HG02588 (cell line): ENCODE measurements at regions not wholly inside any gene's neighbourhood (a gene's known extent, or its start where the extent isn't known, plus 50 kb on each side); places are given as distances from the start of the nearest gene placed in this dataset.
"Not testable (repeated sequence)": the region's sequence is repeated elsewhere in the genome, so short reads cannot be mapped to it uniquely, and the experiment has no call there.

ENCODE experiments used
- ATAC-seq: cut with Tn5 transposase; IDR thresholded peaks from one replicate; pipeline ENCODE4 v1.9.1; 2021; ENCODE audit warnings: mild to moderate bottlenecking, moderate library complexity; ENCODE audit not compliant: unreplicated experiment

DNA sequence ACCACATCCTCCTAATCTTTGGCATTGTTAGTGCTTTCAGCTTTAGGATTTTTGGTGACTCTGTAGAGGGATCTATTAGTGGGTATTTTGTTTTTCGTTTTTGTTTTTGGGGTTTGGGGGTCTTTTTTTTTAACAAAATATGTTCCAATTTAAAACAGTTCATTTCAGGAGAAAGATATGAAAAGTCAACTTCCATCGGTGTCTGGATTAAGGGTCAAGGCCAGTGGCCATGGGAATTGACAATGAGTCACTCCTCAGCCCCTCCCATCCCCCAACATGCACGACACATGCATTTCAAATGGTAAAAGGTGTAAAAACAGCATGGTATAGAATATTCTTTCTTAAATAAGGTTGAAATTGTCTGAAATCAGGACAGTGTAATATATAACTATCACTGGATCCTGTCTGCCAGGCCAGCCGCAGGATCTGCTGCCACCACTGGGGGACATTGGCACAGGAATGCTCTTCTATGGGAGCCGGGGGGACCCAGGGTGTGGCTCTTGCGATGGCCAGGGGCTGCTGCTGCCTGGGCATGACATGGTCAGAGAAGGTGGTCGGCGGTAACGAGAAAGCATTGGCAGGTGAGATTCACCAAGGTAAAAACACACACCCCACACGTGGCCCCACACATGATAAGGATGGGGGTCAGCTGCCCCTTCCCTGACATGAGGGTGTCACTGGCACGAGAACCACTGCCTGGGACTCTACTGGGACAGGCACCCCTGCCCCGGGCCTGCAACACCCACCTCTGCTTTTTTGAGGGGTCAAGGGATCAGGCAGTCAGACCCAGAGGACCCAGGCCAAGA is 126.2 kb upstream of the KCTD7 start:
- no peak for ATAC-seq

DNA sequence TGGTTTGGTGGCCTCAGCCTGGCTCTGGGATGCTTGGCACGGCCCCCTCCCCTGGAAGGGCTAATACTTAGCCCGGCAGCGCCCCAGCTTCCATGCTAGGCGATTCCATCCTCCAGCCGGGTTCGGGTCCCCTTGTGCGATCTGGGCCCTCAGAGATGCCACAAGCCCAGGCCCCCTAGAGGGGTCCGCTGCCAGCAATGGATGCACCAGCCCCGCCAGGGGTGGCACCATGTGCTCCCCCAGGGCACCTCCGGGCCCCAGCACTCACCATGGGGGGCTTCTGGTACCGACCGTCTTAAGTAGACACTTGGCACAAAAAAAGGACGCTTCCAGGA is 125.7 kb upstream of the KCTD7 start:
- no peak for ATAC-seq

DNA sequence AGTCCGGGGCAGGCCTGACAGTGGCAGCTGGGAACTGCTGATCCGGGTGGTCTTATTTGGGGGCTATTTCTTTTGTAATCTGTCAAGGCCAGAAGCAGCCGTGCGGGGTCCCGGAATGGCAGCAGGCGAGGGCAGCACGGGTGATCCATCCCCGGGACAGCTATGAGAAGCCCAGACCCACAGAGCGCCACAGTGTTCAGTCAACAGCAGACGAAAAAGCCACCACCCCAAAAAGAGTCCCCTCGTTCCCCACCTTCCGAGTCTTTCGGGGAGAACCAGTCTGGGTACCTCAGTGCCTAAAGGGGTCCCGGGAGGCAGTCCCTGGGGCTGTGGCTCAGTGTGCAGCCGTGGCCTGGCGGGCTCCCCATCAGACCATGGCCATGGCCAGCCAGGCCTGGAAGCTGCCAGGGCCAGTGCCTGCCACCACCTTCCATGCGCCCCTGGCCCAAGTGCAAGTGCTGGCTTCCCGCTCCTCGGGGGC is 125.1 kb upstream of the KCTD7 start:
- no peak for ATAC-seq

DNA sequence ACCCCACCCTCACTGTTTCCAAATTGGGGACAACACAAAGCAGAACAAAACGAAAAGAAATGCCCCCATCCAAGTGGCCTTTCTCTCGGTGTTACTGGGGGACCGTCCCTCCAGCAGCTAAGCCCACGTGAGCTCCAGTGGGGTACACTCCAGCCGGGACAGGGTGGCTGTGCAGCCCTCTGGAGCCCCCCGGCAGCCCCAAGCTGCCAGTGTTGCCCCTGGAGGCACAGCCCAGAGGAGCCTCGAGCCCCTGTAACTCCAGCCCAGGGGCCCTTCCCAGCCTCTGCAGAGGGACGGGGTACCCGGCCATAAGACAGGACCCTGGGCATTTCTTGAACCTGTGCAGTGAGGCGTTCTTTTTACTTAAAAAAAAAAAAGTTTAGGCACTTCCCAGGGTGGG is 124.5 kb upstream of the KCTD7 start:
- no peak for ATAC-seq

DNA sequence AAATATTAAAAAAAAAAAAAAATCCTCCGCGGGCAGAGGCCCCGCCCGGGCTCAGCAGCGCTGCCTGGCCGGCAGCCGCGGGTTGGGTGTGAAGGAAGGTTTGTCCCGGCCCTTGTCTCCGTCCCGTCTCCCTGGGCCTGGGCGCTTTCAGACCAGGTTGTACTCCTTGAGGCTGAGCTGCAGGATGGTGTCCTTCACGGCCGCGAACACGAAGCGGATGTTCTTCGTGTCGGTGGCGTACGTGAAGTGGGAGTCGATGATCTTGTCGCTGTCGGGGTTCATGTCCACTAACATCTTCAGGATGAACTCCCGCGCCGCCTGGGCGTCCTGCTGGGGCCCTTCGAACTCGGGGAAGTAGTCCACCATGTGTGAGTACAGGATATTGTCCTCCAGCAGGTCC is 123.7 kb upstream of the KCTD7 start:
- ATAC-seq: no peak

DNA sequence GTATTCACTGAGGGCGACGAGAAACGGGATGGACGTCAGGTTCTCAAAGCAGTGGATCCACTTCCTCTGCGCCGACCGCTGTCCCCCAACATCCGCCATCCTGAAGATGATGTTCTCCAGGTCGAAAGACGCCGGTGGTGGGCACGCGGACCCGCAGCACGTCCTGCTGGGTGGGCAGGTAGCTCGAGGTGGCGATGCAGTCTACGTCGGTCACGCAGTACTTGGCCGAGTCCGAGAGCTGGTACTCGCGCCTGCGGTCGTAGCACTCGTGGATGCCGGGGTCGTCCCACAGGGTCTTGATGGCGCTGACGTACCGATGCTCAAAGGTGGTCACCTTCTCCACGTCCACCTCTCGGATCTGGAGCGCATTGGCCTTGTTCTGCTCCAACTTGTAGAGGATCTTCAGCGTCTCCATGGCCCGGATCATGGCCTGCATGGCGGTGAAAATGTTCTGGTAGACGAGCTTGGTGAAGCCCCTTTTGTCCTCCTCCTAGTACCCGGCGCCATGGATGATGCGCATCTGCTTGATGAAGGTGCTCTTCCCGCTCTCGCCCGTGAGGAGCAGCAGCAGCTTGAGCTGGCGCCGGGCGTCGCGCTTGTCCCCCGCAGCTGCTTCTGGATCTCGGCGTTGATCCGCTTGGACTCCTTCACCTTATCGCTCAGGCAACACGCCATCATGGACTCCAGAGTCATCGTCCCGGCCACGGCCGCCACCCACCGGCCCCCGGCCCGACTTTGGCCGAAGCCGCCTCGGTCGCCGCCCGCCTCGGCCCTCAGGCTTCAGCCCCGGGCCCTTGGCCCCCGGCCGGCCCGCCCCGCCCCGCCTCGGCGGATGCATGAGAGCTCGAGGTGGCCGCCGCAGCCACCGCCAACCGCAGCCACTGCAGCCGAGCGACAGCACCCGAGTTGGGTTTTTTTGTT is 122.9 kb upstream of the KCTD7 start:
- ATAC-seq: no peak

DNA sequence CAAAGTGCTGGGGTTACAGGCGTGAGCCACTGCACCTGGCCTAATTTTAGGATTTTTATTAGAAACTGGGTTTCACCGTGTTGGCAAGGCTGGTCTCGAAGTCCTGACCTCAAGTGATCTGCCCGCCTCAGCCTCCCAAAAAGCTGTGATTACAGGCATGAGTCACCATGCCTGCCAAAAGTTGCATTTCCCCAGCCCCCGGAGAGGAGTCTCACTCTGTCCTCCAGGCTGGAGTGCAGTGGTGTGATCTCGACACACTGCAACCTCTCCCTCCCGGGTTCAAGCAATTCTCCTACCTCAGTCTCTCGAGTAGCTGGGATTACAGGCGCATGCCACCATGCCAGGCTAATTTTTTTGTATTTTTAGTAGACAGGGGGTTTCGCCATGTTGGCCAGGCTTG is 122.0 kb upstream of the KCTD7 start:
- not testable (repeated sequence) for ATAC-seq

DNA sequence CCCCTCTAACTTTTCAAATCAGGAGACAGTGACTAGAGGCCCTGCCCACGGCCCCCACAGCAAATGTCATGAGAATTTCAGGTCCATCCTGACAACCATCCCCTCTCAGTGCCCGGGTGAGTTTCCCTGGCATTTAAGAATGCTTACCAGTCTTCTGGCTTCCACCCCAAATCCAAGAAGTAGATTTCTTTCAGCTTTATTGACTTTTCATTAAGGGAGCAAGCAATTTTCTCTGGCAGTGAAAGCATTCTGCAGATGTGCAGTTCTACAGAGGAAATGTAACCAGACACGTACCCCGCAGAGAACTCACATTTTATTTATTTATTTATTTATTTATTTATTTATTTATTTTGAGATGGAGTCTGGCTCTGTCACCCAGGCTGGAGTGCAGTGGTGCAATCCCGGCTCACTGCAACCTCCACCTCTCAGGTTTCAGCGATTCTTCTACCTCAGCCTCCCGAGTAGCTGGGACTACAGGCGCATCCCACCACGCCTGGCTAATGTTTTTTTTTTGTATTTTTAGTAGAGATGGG is 120.9 kb upstream of the KCTD7 start:
- no peak for ATAC-seq

DNA sequence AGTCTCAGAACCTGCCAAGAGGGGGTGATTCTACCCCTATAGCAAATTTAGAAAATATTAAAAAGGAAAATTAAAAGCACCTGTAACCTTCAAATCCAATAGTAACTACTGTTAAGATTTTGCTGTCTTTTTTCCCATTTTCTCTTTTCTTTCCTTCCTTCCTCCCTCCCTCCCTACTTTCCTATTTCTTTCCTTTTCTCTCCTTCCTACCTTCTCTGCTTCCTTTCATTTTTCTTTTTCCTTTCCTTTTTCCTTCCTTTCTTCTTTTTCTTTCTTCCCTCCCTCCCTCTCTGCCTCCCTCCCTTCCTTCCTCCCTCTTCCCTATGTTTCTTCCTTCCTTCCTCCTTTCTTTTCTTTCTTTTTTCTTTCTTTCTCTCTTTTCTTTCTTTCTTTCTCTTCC is 120.2 kb upstream of the KCTD7 start:
- ATAC-seq: no peak

DNA sequence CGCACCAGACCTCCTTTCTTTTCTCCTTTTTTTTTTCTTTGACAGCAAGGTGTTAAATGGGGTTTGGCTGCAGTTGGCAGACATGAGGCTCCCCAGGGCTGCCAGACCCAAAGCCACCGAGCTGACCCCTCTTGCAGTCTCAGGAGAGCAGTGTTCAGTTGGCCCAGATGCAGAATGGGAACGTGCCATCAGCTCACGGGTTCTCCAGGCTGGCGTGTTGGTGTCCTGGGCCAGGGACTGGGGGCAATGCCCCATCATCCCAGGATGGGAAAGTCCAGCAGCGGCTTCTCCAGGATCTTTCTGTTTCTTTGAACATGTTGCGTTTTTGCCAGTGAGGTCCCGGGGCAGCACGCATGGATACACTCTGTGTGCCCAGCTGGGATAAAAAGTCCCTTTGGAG is 114.6 kb upstream of the KCTD7 start:
- ATAC-seq: no peak

DNA sequence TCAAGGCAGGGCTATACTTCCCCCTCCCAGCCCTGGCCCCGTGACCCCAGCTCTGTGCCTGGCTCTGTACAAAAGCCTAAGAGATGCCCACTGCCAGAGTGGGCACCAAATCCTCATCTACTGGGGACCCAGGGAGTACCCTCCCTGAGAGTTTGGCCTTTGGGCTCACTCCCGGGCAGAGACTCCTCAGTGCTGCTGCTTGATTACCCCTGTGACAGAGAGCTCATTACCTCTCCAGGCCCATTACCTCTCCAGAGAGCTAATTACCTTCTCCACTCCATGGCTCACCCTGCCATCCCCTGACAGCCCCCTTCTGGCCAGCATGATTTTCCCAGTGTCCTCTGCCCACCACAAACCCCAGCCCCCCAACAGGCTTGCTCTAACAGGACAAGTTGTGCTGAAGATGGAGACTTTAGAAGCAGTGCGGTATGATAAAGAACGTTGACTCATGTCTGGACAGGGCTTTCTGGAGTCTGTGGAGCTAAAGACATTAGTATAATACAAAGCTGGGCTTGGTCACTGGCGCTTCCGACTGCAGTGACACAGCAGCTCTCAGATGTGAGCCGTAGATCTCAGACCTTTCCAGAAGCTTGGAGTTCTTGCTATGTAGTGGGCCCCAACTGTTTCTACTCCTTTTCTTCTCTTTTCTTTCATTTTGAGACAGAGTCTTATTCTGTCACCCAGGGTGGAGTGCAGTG is 111.3 kb upstream of the KCTD7 start:
- no peak for ATAC-seq

DNA sequence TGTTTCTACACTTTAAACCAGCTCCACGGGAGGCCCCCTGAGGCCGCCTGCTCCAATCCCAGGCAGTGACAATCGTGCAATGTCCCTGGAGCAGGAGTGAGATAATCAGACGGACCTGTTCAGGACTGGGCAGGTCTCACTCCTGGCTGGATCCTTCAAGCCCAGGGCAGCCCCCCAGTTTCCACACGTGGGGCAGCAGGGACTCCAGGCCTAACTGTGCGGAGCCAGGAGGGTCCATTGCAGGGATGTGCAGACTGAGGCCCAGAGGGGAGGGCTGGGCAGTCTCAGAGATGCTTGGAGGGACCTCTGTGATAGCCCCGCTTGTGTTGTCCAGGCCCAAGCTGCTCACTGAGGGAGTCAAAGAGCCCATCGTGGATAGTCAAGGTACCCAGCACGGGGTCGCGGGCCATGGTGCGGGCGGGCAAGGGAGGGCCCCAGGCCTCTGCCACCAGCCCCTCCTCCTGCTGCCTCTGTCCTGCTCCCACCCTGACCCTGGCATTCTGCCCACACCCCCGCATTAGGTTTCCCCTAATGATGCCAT is 110.5 kb upstream of the KCTD7 start:
- ATAC-seq: no peak

DNA sequence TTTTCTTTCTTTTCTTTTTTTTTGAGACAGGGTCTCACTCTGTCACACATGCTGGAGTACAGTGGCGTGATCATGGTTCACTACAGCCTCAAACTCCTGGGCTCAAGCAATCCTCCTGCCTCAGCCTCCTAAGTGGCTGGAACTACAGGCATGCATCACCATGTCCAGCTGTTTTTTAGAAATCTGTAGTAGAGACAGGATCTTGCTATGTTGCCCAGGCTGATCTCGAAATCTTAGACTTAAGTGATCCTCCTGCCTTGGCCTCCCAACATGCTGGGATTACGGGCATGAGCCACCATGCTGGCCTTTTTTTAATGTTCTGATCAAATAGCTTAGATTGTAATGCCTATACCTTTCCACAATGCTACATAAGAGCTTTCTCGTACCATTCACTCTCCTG is 107.0 kb upstream of the KCTD7 start:
- ATAC-seq: no peak

DNA sequence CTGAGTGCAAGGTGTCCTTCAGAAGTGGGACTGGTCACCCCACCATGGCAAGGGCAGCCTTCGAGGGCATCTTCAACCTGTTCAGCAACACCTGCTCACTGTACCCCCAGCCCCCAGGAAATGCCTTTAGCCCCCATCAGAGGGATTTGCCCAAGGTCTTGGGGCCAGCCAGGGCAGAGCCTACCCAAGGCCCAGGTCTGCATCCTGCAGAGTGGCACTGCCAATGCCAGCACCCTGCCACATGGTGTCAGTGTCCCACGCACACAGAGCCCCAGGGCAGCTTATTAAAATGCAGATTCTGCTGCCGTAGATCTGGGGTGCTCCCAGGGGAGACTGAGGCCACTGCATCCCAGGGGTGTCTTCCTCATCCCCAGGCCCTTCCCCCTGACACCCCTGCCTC is 106.2 kb upstream of the KCTD7 start:
- no peak for ATAC-seq

DNA sequence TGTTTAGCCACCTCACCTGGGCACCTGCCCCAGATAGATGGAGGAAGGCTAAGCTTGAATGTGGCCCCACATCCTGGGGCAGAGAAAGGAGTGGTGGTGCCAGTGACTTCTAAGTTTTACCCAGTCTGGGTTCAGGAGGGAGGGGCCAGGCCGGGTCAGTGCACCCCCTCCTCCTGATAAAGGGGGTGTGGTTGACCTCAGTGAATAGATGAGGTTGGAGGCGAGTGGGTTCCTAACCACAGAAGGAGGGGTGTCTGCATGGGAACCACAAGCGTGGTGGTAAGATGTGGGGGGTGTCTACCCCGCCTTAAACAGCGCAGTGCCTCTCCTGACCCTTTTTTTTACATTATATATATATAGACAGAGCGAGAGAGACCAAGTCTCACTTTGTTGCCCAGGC is 105.3 kb upstream of the KCTD7 start:
- no peak for ATAC-seq

DNA sequence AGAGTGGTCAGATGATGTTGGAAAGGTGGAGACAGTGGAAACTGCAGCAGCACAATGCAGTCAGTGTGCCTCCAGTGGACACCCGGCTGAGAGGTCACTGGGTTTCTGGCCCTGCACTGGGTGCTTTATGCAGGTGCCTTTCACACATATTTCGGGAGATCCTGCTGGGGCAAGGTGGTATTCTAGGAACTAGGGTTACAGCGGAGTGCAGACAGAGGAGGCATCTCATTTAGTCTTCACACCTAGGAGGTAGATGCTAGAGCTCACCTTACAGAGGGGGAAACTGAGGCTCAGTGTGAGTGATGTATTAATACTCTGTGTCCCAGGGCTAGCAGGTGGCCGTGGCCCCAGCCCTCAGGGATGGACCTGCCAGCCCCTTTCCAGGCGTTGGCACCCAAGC is 103.9 kb upstream of the KCTD7 start:
- ATAC-seq: no peak

DNA sequence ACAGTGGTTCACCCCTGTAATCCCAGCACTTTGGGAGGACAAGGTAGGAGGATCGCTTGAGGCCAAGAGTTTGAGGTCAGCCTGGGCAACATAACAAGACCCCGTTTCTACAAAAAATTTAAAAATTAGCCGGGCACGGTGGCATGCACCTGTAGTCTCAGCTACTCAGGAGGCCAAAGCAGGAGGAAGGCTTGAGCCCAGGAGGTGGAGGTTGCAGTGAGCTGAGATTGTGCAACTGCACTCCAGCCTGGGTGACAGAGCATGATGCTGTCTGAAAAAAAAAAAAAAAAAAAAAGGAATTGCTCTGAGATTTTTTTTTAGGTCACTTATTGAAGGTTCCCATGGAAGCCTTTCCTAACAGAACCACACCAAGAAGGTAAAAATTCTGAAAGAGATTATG is 101.9 kb upstream of the KCTD7 start:
- not testable (repeated sequence) for ATAC-seq

DNA sequence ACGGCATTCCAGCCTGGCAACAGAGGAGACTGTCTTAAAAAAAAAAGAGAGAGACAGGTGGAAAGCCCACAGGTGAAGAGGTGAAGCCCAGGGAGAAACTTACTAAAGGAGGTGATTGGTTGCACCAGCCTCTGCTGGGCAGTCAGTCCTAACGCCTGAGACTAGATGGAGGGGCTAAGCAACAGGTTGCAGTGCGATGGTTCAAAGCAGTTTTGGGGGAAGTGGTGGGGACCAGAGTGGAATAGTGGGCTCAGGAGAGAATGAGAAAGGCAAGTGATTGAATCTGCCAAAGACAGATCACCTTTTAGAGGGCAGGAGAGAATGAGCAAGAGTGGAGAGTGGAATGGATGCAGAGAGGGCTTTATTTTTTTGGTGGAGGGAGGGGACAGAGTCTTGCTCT is 100.0 kb upstream of the KCTD7 start:
- ATAC-seq: no peak

DNA sequence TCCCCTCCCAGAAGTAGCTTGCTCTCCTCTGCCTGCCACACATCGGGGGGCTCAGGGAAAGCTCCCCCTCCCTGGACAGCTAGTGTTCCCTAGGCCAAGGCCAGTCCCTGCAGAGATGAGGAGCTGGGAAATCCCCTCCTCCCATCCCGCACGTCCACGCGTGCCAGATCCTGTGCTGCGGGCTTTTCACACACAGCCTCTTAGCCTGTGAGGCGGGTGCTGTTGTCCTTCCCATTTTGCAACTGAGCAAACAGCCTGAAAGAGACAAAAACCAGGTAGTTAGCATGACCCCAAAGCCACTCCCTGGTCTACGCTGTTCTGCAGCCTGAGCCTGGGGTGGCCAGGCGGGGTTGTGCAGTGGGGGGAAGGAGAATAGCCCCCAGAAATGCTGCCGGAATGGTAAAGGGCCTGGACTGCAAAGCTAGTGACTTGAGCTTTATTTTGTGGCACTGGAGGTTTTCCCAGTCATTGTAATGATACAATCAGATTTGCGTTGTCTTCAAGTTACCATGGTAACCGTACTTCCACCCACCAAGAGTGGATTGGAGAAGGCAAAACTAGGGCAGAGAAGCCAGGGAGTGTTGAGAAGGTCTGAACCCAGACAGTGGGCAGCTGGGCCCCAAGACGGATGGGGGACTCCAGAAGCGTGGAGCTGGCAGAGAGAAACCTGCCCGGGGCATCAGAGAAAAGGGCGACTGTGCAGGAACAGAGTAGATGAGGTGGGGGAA is 98.6 kb upstream of the KCTD7 start:
- no peak for ATAC-seq
